Colonic mucosa (tissue), 4 donors: ENCODE measurements at regions not wholly inside any gene's neighbourhood (a gene's known extent, or its start where the extent isn't known, plus 50 kb on each side); places are given as distances from the start of the nearest gene placed in this dataset.
"Not testable (repeated sequence)": the region's sequence is repeated elsewhere in the genome, so short reads cannot be mapped to it uniquely, and the experiment has no call there.

Experiments
- DNase-seq: peaks from one replicate; pipeline ENCODE4 v3.0.0-alpha.2; 2020
- H3K27ac ChIP-seq: fragments of 200-600 bp; one replicate; pipeline ENCODE4 v1.8.0; 2021
- H3K27me3 ChIP-seq: fragments of 200-600 bp; one replicate; pipeline ENCODE4 v1.8.0; 2021
- H3K36me3 ChIP-seq: fragments of 200-600 bp; one replicate; pipeline ENCODE4 v1.8.0; 2021
- H3K4me1 ChIP-seq: fragments of 200-600 bp; one replicate; pipeline ENCODE4 v1.8.0; 2021; ENCODE audit warnings: mild to moderate bottlenecking
- H3K4me3 ChIP-seq: fragments of 200-600 bp; one replicate; pipeline ENCODE4 v1.8.0; 2021
- H3K9ac ChIP-seq, 2 donors: one replicate each; pipeline ENCODE4 v1.7.0; 2013; ENCODE audit warnings: control low read depth in 2 of 2, low read depth in 2 of 2, low read length in 2 of 2
- H3K9me3 ChIP-seq: fragments of 200-600 bp; one replicate; pipeline ENCODE4 v1.8.0; 2021
- intact Hi-C: fragments of 100-400 bp; cut with DNase I; formaldehyde crosslinking; loops from one replicate; pipeline ENCODE4 v1.14.1; 2022
- TF ChIP-seq, protein P1 (sequence below): fragments of 200-600 bp; IDR thresholded peaks from one replicate; pipeline ENCODE4 v1.8.0; 2022; ENCODE audit warnings: antibody characterized with exemption, mild to moderate bottlenecking
- donor health status: healthy.
- donor health status: DM: no; HTN: no; CAD: no.
- donor health status: DM: no; HTN: no; CAD: no.

DNA sequence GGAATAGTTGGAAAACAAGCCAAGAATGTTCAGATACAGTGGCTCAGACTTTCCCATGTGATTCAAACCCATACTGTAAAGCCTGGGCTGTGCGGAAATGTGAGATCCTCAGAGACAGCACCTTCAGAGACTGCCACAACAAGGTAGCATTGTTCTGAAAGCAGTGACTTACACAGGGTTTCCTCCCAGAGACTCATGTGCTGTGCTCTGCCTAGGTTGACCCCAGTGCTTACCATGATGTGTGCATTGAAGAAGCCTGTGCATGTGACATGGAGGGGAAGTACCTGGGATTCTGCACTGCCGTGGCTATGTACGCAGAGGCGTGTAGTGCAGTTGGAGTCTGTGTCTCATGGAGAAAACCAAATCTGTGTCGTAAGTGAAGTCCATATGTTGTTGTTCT lies 219.4 kb downstream of the LRRK2 start:
- Histone ChIP-seq H3K36me3 (no peaks in the 10 kb centered on the region), H3K4me3 (no peak overlapping the region), H3K27me3 (no peaks in the 10 kb centered on the region), H3K9ac (no peak overlapping the region), H3K4me1 (no peaks in the 10 kb centered on the region), H3K9me3 (no peaks in the 10 kb centered on the region), H3K27ac (no peak overlapping the region)
- TF ChIP-seq, protein P1, sequence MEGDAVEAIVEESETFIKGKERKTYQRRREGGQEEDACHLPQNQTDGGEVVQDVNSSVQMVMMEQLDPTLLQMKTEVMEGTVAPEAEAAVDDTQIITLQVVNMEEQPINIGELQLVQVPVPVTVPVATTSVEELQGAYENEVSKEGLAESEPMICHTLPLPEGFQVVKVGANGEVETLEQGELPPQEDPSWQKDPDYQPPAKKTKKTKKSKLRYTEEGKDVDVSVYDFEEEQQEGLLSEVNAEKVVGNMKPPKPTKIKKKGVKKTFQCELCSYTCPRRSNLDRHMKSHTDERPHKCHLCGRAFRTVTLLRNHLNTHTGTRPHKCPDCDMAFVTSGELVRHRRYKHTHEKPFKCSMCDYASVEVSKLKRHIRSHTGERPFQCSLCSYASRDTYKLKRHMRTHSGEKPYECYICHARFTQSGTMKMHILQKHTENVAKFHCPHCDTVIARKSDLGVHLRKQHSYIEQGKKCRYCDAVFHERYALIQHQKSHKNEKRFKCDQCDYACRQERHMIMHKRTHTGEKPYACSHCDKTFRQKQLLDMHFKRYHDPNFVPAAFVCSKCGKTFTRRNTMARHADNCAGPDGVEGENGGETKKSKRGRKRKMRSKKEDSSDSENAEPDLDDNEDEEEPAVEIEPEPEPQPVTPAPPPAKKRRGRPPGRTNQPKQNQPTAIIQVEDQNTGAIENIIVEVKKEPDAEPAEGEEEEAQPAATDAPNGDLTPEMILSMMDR: no peak
- intact Hi-C loops: no loop called here
- DNase-seq: no peak

DNA sequence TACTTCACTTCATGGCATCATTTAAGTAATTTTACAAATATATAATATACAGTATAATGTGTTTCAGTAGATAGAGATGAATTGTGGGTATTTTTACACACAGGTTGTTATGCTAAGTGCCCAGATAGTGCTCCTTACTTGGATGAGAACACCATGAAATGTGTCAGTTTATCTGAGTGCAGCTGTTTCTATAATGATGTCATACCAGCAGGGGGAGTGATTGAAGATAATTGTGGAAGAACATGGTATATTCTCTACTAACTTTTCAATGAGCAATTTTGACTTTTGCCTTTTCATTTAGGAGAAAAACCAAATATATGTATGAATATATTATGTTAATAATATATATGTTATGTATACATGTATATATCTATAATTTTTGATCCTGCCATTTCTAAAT lies 221.6 kb downstream of the LRRK2 start:
- Histone ChIP-seq H3K9ac (no peak overlapping the region), H3K4me3 (no peak overlapping the region), H3K27ac (no peak overlapping the region), H3K36me3 (no peaks in the 10 kb centered on the region), H3K4me1 (no peaks in the 10 kb centered on the region), H3K27me3 (no peaks in the 10 kb centered on the region), H3K9me3 (no peaks in the 10 kb centered on the region)
- DNase-seq: no peak
- TF ChIP-seq, protein P1: no peak
- intact Hi-C loops: no loop called here

DNA sequence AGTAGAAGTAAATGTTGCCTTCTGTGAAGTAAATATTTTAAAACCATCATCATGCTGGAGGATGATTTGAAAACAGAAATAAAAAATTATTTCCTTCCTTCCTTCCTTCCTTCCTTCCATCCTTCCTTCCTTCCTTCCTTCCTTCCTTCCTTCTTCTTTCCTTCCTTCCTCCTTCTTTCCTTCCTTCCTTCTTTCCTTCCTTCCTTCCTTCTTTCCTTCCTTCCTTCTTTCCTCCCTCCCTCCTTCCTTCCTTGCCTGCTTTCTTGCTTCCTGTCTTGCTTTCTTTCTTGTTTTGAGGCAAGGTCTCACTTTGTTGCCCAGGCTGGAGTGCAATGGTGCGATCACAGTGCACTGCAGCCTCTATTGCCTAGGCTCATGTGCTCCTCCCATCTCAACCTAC lies 223.7 kb downstream of the LRRK2 start:
- H3K9ac ChIP-seq, H3K4me1 ChIP-seq, H3K4me3 ChIP-seq, H3K27me3 ChIP-seq, H3K27ac ChIP-seq, intact Hi-C loops, H3K9me3 ChIP-seq, DNase-seq, H3K36me3 ChIP-seq: not testable (repeated sequence)

DNA sequence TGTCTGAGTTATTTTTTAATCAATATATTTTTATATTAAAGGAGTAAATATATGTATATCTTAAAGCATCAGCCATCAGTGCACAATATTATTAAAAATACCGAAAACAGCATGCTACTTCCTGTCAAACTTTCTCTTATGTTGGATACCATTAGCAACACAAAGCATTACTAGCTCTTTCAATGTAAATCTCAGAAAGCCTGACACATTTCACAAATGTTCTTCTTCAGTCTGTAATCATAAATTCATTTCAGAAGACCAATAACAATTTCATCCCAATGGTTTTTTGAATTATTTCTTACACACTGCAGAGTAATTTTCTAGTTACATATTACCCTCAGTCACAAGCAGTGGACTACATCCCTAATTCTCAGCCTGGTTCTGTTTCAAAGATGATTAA lies 226.9 kb downstream of the LRRK2 start:
- intact Hi-C loops: no loop called here
- DNase-seq: no peak
- H3K27me3 ChIP-seq: no peaks in the 10 kb centered on the region

DNA sequence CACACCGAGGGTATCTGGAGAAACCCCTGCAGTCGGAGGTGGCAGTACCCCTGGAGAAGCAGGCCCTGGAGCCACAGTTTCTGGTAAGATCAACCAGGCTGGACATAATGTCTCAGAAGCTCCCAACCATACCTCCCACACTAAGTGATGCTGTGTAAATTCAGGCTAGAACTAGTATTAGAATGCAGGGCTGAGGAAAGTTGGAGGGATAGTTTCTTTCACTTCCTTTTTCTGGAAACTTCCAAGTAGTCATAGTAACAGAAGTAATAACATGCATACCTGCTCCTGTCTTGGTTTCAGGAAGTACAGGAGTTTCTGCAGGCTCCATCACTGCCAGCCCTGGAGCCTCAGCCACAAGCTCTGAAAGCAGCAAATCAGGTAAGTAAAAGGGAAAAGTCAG lies 228.1 kb upstream of the CNTN1 start:
- no peaks in the 10 kb centered on the region for H3K27me3 ChIP-seq
- intact Hi-C loops: no loop called here
- TF ChIP-seq, protein P1: no peak
- DNase-seq: no peak
- H3K27ac ChIP-seq: no peak overlapping the region
- no peaks in the 10 kb centered on the region for H3K9me3 ChIP-seq
- no peak overlapping the region for H3K9ac ChIP-seq
- no peak overlapping the region for H3K4me3 ChIP-seq
- no peaks in the 10 kb centered on the region for H3K36me3 ChIP-seq
- no peaks in the 10 kb centered on the region for H3K4me1 ChIP-seq

More for the DNA sequence above, 226.9 kb downstream of the LRRK2 start:
- H3K27ac ChIP-seq: no peak overlapping the region
- TF ChIP-seq, protein P1: no peak
- H3K9ac ChIP-seq: no peak overlapping the region
- H3K36me3 ChIP-seq: no peaks in the 10 kb centered on the region
- H3K4me1 ChIP-seq: no peaks in the 10 kb centered on the region
- H3K9me3 ChIP-seq: no peaks in the 10 kb centered on the region
- no peak overlapping the region for H3K4me3 ChIP-seq

DNA sequence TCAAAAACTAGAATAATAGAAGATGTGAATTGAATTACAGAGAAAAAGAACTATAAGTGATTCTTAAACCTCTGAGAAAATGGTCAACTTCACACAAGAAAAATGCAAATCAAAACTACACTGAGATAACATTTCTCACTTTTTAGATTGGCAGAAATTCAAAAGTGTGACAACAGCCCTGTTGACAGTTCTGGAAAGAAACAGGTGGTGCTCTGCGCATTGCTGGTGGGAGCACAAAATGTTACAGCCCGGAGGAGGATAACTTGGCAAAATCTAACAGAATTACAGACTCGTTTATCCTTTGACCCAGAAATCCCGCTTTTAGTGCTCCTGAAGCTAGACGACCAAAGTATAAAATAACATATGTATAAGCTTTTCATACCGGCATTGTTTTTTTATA lies 222.5 kb upstream of the CNTN1 start:
- Histone ChIP-seq H3K27me3 (no peaks in the 10 kb centered on the region), H3K9me3 (no peaks in the 10 kb centered on the region), H3K36me3 (no peaks in the 10 kb centered on the region), H3K4me3 (no peak overlapping the region), H3K4me1 (no peaks in the 10 kb centered on the region), H3K9ac (no peak overlapping the region), H3K27ac (no peak overlapping the region)
- TF ChIP-seq, protein P1: no peak
- intact Hi-C loops: no loop called here
- no peak for DNase-seq
